Hypothalamus (tissue), 51 donors: ENCODE measurements at regions not wholly inside any gene's neighbourhood (a gene's known extent, or its start where the extent isn't known, plus 50 kb on each side); places are given as distances from the start of the nearest gene placed in this dataset.
"Not testable (repeated sequence)": the region's sequence is repeated elsewhere in the genome, so short reads cannot be mapped to it uniquely, and the experiment has no call there.

ENCODE experiments used
- DNase-seq, 51 donors: peaks; one replicate each; lab custom pipeline; 2025; lab: John Stamatoyannopoulos, UW

GRCh38 chr1:213523781-213524398 is 463.9 kb upstream of the PROX1 start:
- DNase-seq, result no peak

GRCh38 chr1:213526306-213526705 is 461.5 kb upstream of the PROX1 start:
- DNase-seq, result no peak

- no peak for DNase-seq
Observed at GRCh38 chr1:213530611-213531320, 457.0 kb upstream of the PROX1 start.

GRCh38 chr1:213531369-213532310 is 456.1 kb upstream of the PROX1 start:
- DNase-seq, result no peak

GRCh38 chr1:213533125-213533524 is 454.6 kb upstream of the PROX1 start:
- no peak for DNase-seq

- no peak for DNase-seq
Observed at GRCh38 chr1:213535679-213536078, 452.1 kb upstream of the PROX1 start.

GRCh38 chr1:213538251-213538650 is 449.5 kb upstream of the PROX1 start:
- DNase-seq, result no peak

- no peak for DNase-seq
Observed at GRCh38 chr1:213539464-213539863, 448.3 kb upstream of the PROX1 start.

GRCh38 chr1:213541641-213542040 is 446.1 kb upstream of the PROX1 start:
- DNase-seq, result no peak

GRCh38 chr1:213545181-213545580 is 442.6 kb upstream of the PROX1 start:
- DNase-seq, result not testable (repeated sequence)

GRCh38 chr1:213549982-213550381 is 437.8 kb upstream of the PROX1 start:
- no peak for DNase-seq

- DNase-seq, result no peak
Observed at GRCh38 chr1:213550804-213551203, 437.0 kb upstream of the PROX1 start.

GRCh38 chr1:213552045-213552444 is 435.7 kb upstream of the PROX1 start:
- no peak for DNase-seq

- no peak for DNase-seq
Observed at GRCh38 chr1:213560226-213560625, 427.5 kb upstream of the PROX1 start.

- no peak for DNase-seq
Observed at GRCh38 chr1:213561870-213562269, 425.9 kb upstream of the PROX1 start.

GRCh38 chr1:213564215-213564659 is 423.5 kb upstream of the PROX1 start:
- DNase-seq, result peak in 1 of 51 donors; percentile 10

- no peak for DNase-seq
Observed at GRCh38 chr1:213568929-213569815, 418.6 kb upstream of the PROX1 start.

- no peak for DNase-seq
Observed at GRCh38 chr1:213569816-213570150, 418.0 kb upstream of the PROX1 start.

- no peak for DNase-seq
Observed at GRCh38 chr1:213570487-213570886, 417.3 kb upstream of the PROX1 start.

GRCh38 chr1:213571419-213571818 is 416.4 kb upstream of the PROX1 start:
- no peak for DNase-seq
